ENCODE measurements at regions not wholly inside any gene's neighbourhood (a gene's known extent, or its start where the extent isn't known, plus 50 kb on each side); places are given as distances from the start of the nearest gene placed in this dataset.

GRCh38 chr20:59437601-59438031 lies 137.2 kb downstream of the EDN3 start:
- DNase-seq, result no peak

- DNase-seq, result no peak
Observed at GRCh38 chr20:59438201-59438600, 137.8 kb downstream of the EDN3 start.

GRCh38 chr20:59439243-59439642 lies 138.8 kb downstream of the EDN3 start:
- DNase-seq, result no peak

- no peak for DNase-seq
Observed at GRCh38 chr20:59441306-59441705, 140.9 kb downstream of the EDN3 start.

- no peak for DNase-seq
Observed at GRCh38 chr20:59441860-59442810, 141.7 kb downstream of the EDN3 start.

- DNase-seq, result no peak
Observed at GRCh38 chr20:59443550-59443949, 143.1 kb downstream of the EDN3 start.

GRCh38 chr20:59446376-59446775 lies 146.0 kb downstream of the EDN3 start:
- DNase-seq, result no peak

- no peak for DNase-seq
Observed at GRCh38 chr20:59448196-59448595, 147.8 kb downstream of the EDN3 start.

- no peak for DNase-seq
Observed at GRCh38 chr20:59448851-59449444, 148.5 kb downstream of the EDN3 start.

- DNase-seq, result no peak
Observed at GRCh38 chr20:59451066-59451630, 150.7 kb downstream of the EDN3 start.

- DNase-seq, result no peak
Observed at GRCh38 chr20:59451641-59452040, 151.2 kb downstream of the EDN3 start.

GRCh38 chr20:59452856-59453255 lies 151.5 kb upstream of the PHACTR3 start:
- no peak for DNase-seq

- DNase-seq, result no peak
Observed at GRCh38 chr20:59453759-59454560, 150.4 kb upstream of the PHACTR3 start.

- DNase-seq, result peak in 1 of 2 donors; percentile 14
Observed at GRCh38 chr20:59455402-59456341, 148.7 kb upstream of the PHACTR3 start.

- no peak for DNase-seq
Observed at GRCh38 chr20:59456342-59457279, 147.7 kb upstream of the PHACTR3 start.

- DNase-seq, result peak; percentile 20 to 44
Observed at GRCh38 chr20:59458645-59459044, 145.7 kb upstream of the PHACTR3 start.

- DNase-seq, result no peak
Observed at GRCh38 chr20:59459586-59459985, 144.8 kb upstream of the PHACTR3 start.

GRCh38 chr20:59460352-59460751 lies 144.0 kb upstream of the PHACTR3 start:
- no peak for DNase-seq

GRCh38 chr20:59461526-59461925 lies 142.8 kb upstream of the PHACTR3 start:
- DNase-seq, result no peak

GRCh38 chr20:59462249-59462648 lies 142.1 kb upstream of the PHACTR3 start:
- no peak for DNase-seq

GRCh38 chr20:59463541-59463940 lies 140.8 kb upstream of the PHACTR3 start:
- DNase-seq, result no peak
